Activated CD8-positive, alpha-beta memory T cell treated with anti-CD3 and anti-CD28 coated beads for 4 hours (primary cell): ENCODE measurements at regions not wholly inside any gene's neighbourhood (a gene's known extent, or its start where the extent isn't known, plus 50 kb on each side); places are given as distances from the start of the nearest gene placed in this dataset.

ENCODE experiments used
- DNase-seq, 2 donors: peaks; one replicate each; pipeline ENCODE4 v3.0.0-alpha.2; 2020; ENCODE audit warnings: low read depth in 2 of 2

DNA sequence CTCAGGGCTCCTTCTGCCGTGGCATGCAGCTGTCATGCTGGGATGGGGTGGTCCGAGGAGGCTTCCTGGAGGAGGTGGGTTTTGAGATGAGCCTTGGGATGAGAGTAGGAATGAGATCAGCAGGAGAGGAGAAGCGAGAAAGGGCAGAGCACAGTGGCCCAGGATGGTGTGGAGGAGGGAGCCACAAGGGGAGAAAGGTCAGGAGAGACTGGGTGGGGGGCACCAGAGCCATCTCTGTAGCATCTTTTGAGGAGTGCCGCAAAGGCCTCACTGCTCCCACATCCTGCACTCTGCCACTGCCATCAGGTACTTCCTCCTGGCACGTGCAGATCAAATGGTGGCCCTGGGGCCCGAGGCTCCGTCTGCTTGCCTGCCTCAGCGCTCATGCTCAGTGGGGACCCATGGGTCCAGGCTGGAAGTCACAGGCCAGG is 150.2 kb downstream of the MACROH2A1 start:
- DNase-seq: no peak

- no peak for DNase-seq
Measured at GRCh38 chr5:135246923-135247795, 151.9 kb downstream of the MACROH2A1 start.

DNA sequence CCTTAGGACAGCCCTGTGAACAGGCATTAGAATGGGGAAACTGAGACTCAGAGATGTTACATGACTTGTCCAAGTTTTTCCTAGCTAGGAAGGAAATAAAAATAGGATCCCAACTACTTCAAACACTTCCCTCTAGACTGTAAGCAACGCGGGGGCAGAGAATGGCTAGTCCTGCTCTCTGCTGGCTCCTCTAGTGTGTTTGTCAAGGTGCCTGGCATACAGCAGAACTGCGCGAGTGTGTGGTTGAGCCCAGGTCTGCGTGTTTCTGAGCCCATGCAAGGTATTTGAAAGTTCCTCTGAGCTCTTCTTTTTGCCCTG is 152.5 kb downstream of the MACROH2A1 start:
- DNase-seq: no peak

DNA sequence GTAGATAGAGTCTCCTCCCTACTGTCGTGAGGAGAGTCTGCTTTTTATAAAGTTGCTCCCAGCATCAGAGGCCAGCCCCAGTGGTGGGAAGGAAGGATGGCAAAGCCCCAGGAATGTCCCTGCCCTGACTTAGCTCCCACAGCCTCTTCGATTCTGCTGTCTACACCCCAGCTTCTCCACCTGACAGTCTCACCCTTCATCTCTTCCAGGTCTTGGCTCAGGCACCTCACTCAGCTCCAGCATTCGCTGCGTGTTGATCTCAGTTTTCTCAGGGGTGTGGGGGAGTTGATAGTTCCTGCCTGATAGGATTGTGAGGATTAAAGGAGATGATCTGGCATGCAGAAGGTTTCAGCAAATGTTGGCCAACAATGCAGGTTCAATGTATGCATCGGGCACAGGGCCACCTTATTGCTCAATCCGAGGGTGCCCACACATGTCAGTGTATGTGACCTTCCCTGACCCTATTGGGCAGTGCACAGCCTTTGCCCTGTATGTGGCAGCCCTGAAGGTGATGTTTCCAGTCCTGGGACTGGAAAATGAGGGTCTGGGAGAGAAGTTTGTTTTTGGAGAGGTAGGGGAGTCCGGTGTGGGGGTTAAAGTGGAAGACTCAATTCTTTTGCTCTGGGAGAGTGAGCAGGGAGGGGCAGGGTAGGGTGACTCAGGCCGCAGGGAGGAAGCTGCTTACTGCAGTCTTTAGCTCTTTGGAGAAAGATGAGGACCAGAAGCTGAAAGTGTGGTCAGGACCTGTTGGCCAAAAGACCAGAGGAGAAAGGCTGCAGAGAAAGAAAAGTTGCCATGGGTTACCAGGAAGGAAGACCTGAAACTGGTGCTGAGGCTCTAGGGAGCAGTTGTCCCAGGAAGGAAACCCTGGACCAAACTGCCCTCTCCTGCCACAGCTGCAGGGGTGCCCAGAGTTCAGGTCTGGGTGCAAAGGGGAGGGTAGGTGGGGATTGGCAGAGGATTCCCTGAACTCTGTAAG is 153.2 kb downstream of the MACROH2A1 start:
- no peak for DNase-seq

- no peak for DNase-seq
Measured at GRCh38 chr5:135244620-135245021, 154.4 kb downstream of the MACROH2A1 start.

GRCh38 chr5:135243556-135244285 is 155.3 kb downstream of the MACROH2A1 start:
- no peak for DNase-seq

DNA sequence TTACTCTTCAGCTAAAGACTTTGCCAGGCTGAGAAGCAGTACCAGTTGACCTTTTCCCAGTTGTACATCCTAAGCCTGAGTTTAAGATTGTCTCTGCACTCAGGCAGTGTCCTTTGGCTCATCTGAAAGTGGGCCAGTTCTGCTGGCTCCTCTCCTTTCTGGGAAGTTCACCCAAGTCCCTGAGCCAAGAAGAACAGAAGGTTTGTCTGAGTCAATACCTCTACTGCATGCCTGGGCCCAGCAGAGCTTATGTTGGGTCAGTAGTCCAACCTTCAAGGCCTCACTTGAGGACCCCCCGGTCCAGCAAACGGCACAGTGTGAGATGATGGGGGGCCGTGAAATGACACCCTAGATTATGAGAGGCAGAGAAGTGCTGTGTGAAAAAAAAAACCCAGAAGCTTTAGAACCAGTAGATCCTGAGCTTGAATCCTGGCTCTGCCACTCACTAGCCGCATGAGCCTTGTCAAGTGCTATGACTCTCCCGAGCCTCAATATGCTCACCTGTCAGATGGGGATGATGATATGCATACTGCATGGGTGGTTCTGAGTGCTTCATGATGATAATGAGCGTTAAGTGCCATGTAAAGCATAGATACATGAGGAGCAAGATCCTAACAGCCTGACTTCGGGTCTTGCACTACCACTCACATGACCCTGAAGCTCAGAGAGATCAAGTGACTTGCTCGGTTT is 156.0 kb downstream of the MACROH2A1 start:
- no peak for DNase-seq

- no peak for DNase-seq
Measured at GRCh38 chr5:135242021-135242865, 156.8 kb downstream of the MACROH2A1 start.

GRCh38 chr5:135241536-135241935 is 157.5 kb downstream of the MACROH2A1 start:
- DNase-seq: no peak

DNA sequence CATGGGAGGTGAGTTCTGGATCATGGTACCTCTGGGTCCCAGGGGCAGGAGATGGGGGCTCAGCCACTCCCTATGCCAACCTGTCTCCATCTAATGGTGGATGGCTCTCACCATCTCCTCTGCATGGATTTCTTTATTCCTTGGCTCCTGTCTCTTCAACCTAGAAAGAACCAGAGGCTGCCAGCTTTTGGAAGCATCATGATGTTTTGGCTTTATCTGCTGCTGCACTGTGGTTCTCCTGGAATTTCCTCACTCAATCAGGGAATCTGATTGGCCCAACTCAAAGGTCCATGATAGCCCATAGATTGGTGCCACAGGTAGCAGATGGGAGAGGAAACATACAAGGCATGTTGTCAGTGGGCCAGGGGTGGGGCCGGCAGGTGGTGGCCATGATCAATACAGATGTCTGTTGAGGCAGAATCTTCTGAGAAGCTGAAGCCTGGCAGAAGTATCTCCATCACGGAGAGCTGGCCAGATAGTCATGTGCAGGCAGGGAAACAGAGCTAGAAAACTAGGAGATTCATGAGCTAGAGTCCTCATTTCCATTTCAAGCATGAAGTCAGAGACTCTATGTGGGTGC is 158.2 kb downstream of the MACROH2A1 start:
- DNase-seq: no peak

- no peak for DNase-seq
Measured at GRCh38 chr5:135240283-135240633, 158.8 kb downstream of the MACROH2A1 start.

DNA sequence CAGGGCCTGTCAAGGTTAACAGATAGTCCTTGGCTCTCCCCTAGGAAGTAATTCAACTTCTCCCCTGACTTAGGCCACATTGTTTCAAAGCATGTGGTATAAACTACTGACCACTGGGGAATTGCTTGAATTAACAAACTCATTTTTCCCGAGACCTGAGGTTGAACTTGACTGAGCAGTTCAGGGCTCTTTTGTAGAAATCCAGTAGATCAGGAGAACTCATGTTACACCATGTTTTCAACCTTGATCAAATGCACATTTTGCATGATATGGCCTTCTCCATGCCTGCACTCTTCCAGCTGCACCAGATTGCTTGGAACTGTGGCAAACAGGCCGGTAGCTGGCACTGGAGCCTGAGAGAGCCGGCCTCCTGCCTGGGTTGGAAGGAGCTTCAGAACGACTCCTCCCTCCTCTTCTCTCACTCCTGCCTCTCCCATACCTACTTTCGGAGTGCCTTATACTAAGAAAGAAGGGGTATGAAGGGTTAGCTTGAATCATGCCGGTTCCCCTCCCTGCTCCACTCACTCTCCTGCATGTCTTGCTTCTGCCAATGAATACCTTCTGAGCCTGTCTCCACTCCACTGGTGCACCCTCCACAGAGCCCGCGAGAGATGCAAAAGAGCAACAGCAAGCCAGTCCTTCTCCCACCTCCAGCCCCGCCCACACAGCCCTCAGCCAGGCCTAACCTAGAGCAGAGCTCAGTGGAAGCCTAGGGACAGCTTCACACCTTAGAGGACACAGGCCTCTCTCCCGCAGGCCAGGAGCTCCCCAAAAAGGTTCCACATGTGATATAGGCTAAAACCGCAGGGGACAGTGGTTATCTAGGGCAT is 159.4 kb downstream of the MACROH2A1 start:
- DNase-seq: no peak

GRCh38 chr5:135238622-135239452 is 160.2 kb downstream of the MACROH2A1 start:
- no peak for DNase-seq

- DNase-seq: no peak
Measured at GRCh38 chr5:135237748-135238103, 161.3 kb downstream of the MACROH2A1 start.

- DNase-seq: no peak
Measured at GRCh38 chr5:135236908-135237747, 161.9 kb downstream of the MACROH2A1 start.

GRCh38 chr5:135236228-135236907 is 162.7 kb downstream of the MACROH2A1 start:
- no peak for DNase-seq
